Activated CD4-positive, CD25-positive, alpha-beta regulatory T cell (primary cell): ENCODE measurements at regions not wholly inside any gene's neighbourhood (a gene's known extent, or its start where the extent isn't known, plus 50 kb on each side); places are given as distances from the start of the nearest gene placed in this dataset.

Source experiments
- DNase-seq, 4 experiments: peaks; one replicate each; lab custom pipeline; 2025; lab: John Stamatoyannopoulos, UW

DNA sequence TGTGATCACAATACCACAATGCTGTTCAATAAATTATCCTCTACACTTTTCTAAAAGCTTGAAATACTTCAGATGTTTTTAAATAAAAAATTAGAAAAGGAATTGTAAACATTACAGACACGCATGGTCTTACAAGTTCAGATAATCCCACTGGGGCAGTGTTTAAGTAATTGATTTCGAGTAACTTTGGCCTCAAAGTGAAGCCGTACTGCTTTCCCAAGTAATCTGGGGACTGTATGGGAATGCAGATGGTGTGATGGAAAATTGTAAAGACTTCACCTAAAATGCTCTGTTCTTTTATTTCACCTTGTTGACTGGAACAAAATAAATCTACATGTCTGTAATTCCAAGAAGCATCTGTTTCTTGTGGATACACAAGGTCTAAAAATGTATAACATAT lies 401.7 kb upstream of the LYPLAL1 start:
- no peak for DNase-seq

DNA sequence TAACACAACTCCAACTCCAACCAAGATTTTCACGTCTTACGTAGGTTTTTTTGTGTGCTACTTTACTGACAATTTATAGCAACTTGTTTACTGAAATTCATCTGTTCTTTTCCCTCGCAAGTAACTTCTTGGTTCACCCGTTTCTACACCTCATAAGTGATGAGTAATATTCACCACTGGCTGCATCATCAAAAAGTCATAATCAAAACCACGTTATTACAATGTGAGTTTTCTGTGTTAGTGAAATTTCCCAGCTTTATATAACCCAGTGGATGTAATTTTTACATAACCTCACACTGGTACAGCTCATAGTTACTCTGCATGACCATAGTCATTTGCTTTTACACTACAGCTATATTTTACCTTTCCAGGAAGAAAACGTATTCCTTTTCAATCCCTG lies 401.1 kb upstream of the LYPLAL1 start:
- no peak for DNase-seq

DNA sequence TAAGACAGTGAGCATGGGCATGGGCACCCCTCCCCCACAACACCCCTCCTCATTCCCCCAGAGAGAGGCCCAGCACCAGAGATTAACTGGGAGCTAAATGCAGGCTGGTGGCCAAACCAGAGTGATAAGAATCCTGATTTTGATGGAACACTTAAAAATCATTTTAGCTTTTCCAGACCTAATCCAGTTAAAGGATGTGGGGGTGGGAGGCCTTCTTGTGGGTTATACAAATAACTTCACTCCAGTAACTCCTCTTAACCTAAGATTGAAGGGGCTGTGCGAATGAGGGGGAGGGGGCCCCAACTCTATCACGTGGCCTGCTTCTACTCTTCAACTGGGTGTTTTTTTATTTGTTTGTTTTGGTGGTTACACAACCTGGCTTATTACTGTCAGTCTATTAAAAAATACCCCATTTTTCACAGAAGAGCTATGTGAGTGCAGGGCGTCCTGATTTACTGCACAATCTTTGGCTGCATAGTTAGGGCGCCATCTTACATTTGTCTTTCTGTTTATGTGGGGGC lies 398.1 kb upstream of the LYPLAL1 start:
- DNase-seq: no peak

DNA sequence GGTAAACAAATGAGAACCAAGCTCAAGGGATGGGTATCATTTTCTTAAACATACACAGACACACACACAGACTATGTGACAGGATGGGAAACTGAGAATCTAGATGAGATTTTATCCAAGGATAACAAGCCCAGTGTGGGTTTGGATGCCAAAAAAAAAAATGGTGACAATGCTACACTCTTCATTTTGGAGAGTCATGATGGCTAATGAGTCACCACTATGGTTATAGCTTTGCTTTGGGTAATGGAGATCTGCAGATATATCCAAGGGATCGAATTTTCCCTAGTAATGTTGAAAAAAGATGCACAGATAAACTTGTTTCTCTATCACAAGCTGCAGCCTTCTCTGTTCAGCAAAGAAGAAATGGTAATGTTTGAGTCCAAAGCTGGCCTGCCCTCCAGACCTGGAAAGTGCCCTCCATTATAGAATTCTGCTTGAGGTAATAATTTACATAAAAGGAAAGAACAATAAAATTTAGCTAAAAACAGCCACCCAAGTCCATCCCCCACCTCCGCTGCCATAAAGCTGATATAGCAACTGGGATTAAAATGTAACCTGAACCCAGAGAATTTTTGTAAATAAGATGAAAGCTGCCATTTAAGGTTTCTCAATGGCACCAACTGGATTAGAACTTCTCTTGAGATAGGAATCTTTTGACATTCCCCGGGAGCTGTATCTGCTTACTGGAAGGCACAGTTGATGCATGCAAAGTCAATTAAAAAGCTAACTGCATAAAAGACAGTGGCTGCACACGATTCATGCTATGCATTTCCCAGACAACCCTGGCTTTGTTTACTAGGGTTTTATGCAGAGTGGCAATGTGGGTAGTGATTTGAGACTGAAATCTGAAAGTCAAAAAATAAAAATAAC lies 395.2 kb upstream of the LYPLAL1 start:
- no peak for DNase-seq

DNA sequence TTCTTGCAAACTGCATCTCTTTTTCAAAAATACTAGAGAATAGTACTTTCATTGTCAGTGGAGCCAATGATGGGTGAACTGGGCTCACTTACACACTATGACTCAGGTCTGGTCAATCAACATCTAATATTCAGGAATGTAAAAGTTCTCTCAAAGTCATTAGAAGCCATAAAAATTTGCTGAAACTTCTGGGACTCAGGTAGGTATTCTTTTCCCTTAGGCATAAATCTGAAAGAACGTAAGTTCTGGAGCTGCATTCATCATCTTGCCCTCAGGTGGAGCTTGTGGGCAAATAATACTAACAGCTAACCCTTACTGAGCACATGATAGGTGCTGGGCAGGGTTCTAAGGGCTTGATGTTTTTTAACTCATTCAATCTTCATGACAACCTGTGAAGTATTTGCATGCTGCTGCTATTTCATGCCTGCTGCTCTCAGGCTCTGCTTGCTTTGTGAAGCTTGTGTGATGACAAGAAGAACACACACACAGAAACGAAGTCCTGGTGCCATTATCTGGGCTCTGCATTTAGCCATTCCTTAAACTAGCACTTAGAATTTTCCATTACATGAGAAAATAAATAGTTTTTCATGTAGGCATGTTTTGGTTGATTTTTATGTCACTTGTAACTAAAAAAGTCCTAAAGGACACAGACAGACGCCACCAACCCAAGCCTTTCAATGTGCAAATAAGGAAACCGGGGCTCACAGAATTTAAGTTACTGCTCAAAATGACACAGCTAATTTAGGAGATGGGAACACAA lies 394.2 kb upstream of the LYPLAL1 start:
- no peak for DNase-seq

DNA sequence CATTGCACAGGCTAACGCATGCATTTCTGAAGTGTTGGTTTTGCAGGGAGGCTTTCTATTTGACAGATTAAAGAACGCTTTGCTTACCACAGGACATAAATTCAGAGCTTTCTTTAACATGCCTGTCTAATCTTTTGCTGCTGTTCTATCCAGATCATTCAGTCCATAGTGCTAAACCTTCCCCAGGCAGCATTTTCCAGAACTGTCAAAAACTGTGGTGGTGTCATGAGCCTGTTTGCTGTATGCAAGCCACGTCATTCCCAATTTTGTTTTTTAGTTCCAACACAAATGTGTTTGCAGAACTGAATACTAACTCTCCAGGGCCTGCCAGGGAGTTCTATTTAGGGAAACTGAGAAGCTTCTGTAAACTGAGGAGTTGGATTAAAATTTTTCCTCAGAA lies 390.5 kb upstream of the LYPLAL1 start:
- no peak for DNase-seq

DNA sequence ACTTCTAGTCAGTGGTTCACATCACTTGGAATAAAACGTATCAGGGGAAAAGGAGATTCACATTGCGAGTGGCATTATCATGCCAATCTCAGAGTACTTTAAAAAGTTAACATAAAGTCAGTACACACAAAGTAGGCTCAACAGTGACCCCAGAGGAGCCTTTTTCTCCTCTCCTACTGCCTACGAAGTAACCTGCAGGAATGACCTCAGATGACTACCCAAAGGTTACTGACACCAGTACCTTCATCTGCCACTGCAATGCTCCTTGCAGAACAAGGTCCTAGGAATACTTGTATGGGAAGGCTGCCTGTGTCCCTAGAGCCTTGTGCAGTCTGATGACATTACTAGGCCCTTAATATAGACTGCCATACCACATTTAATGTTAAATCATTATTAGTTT lies 389.8 kb upstream of the LYPLAL1 start:
- DNase-seq: no peak

DNA sequence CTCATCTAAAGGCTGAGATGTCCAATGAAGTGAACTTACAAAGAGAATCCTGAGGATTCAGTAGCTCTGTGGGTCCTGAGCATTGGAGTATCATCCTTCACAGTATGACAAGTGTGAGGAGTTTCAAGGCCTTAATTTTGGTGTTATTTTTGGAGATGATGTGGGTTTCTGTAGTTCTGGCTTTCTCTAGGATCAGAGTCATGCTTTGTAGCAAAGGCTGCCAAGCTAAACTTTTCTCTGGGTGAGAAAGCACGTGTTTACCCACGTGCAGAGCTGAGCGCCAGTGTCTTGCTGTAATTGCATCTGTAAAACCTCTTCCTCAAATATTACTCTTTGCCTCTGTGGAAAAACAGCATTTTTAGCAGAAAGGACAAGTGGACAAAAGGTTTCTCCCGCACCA lies 387.8 kb upstream of the LYPLAL1 start:
- no peak for DNase-seq

DNA sequence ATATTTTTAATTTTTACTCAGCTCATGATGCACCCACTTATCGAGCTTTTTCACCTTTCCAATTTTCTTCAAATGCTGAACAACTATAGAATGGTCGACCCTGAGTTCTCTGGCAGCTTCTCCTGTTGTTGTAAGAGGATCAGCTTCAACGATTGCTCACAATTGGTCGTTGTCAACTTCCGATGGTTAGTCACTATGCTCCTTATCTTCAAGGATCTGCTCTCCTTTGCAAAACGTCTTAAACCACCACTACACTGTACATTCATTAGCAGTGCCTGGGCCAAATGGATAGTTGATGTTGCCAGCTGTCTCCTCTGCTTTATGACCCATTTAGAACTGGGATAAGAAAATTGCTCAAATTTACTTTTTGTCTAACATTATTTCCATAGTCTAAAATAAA lies 385.9 kb upstream of the LYPLAL1 start:
- DNase-seq: no peak

DNA sequence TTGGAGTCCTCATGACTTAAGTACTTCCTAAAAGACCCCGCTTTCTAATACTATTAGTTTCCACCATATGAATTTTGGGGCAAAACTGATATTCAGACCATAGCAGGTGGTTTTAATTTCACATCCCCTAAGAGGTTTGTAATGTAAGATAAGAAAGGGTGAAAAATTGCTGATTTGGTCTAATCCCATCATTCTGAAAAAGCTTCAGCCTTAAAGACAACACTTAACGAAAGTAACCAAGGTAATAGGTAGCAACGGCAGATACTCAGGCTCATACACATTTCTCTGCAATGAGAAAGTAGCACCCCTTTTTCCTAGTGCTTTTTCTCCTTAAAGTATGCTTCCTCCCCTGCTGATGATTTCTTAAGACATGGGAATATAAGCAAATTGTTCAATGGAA lies 376.9 kb upstream of the LYPLAL1 start:
- no peak for DNase-seq

DNA sequence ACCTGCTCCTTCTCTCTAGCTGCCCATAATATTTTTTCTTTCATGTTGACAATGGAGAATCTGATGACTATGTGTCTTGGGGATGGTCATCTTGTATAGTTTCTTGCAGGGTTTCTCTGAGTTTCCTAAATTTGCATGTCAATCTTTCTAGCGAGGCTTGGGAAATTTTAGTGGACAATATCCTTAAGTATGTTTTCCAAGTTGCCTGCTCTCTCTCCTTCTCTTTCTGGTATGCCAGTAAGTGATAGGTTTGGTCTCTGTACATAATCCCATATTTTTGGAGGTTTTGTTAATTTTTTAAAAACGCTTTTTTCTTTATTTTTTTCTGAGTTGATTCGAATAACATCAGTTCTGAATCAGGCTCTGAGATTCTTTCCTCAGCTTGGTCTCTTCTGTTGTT lies 370.9 kb upstream of the LYPLAL1 start:
- DNase-seq: no peak

DNA sequence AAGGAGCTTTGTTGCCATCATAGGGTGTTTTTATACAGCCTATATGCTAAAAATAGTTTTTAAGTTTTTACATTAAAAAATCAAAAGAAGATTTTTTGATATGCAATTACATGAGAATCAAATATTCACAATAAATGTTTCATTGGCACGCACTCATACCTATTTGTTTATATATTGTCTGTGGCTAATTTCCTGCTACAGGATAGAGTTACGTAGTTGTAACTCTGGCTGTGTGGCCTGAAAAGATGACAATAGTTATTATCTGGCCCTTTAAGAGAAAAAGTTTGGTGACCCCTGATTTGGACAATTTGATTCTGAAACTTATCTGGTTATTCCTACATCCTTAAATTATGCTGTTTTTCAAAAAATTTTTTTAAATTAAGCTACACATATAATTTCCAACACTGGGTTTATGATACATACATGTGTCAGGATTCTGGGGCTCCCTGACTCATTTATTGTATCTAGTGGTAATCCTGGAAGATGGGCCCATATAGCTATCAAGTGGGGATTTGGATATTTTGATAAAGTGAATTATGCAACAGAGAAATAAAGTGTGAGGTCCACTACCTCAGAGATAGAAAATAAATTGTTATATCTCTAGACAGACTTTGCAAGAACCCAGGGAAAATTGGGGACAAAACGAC lies 370.2 kb upstream of the LYPLAL1 start:
- no peak for DNase-seq

DNA sequence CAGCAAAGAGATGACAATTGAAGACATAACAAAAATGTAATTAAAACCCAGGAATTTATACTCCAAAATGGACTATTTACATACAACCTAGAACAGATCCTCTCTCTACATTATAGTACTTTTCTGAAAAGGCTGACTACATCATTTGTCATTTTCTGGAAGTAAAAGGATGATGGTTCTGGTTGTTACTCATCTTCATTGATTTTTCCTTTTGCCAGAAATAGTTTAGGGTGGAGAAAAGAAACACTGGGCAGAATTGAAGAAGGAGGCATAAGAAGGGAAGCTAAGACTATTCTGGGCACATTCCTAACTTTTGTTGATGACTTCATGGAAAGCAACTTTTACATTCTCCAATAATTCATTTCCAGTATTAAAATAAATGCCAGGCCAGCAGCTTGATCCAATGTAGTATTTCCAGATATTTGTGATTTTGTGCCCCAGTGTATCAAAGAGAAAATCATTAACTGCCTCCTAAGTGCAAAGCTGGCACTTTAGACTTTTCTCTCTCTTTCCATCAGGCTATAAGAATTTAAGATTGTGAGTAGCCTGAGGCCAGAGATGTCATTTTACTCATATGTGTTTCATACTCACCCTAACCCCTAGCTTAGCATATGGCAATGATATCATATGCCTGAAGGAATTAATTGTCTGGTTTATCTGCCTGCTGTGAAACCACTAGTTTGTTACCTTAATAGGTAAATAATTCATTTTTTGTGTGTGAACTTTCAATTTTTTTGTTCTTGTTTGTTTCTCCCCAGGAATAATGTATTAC lies 369.5 kb upstream of the LYPLAL1 start:
- DNase-seq: no peak

DNA sequence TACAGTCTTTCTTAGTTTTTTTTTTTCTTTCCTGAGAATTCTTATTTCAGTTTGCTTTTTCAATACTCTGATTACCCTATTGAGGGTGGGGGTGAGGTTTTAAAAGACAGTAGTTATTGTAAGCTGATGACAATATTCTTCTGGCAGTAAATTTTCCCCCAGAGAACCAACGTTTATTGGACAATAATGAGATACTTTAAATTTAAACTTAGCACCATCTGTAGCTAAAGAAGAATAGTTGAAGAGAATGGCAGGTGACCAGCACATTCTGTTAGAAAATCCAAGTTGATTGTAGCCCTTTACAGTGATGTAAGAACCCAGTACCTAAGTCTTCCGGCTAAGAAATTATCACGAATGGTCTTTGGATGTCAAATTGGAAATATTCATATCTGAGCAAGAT lies 364.6 kb upstream of the LYPLAL1 start:
- no peak for DNase-seq

DNA sequence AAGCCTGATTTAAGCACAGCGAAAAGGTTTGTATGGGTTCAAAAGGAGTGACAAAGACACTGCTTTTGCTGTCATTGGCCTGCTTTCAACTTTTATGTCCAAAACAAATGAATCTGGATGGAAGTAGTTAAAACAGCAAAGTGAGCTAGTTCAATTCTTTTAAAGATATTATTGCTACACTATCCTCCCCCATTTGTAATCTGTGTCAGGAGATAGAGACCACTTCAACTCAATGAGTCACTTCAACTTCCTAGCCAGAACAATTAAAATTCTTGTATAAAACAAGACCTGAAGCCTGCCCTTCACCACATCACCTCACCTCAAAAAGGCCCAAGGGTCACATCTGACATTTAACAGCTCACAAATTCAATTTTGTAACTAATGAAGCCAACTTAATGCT lies 364.1 kb upstream of the LYPLAL1 start:
- DNase-seq: no peak

DNA sequence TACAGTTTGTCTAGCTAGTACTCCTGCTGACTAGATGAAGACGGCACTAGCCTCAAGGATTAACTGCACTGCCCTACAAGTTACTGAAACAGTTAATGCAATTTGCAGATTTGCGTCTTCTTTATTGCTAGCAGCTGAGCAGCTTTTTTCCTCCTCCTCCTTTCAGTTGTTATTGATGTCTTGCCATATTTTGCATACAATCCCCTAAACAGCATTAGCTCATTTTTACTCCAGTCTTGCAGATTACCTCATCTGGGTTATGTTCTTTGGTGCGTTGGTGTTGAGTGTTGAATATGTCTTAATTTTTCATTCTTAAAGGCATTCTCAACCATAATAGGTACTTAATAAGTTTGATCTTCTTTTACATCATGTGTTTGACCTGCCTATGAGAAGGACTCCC lies 363.4 kb upstream of the LYPLAL1 start:
- no peak for DNase-seq

DNA sequence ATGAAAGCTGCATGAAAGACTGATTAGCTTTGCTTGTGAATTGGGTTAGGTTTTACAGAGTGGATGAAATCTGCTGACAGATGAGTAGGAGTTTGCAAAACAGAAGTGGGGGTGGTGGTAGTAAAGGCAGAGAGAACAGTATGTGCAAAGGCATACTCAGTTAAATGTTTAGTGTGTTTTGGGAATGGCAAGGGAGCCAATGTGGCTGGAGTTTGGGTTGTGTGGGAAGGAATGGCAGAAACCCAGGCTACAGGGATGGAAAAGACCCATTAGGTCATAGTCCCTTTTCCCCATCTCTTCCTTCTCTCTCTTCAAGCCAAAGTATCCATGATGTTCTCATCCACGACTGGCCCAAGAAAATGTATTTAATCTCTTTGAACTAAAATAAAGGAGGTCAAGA lies 362.2 kb upstream of the LYPLAL1 start:
- no peak for DNase-seq

DNA sequence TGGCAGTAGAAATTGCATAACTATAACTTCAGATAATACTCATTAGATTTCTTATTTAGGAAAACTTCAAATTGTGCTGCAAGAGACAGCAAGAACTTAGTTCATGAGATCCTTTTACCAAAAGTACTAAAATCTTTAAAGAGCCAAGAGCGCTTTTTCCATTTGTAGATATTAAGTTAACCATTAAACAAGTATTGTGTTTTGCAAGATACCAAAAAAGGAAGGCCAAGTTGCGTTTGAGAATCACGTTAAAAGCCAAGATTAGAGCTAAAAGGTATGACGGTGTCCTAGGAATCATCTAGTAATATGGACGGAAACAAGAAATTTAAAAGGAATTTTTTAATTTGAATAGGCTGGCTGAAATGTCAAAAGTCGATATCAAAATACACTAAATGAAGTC lies 361.3 kb upstream of the LYPLAL1 start:
- no peak for DNase-seq

DNA sequence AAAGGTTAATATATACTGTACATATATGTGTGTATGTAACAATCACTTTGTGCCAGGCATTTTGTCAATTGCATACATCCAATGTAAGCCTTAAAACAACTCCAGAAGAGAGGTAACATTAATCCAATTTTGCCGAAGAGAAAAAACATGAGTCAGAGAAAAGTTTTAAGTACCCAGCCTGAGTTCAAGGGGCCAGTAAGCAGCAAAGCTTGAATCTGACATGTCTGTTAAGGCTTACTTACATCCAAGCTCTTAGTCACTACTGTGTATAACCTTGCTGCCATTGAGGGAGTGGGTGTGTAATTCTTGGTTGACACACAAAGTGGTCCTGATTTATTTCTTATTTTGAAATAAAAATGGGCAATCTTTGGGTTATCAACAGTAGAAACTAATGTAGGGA lies 360.4 kb upstream of the LYPLAL1 start:
- no peak for DNase-seq

DNA sequence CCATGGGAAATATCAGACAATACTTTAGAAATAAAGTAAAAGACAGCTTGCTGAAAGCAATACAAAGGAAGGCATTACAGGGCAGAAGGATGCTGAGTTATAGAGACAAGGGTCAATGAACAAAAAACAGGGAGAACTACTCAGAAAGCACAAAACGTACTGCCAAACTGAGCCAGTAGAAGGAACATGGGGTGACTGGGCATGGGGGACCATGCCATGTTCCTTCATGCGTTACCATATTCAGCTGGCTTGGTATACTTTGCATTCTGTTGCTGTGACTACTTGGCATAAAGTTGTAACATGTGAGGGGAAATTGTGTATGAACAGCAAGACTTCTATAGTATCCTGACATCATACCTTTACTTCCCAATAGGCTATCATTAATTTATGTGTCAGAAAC lies 358.6 kb upstream of the LYPLAL1 start:
- no peak for DNase-seq

DNA sequence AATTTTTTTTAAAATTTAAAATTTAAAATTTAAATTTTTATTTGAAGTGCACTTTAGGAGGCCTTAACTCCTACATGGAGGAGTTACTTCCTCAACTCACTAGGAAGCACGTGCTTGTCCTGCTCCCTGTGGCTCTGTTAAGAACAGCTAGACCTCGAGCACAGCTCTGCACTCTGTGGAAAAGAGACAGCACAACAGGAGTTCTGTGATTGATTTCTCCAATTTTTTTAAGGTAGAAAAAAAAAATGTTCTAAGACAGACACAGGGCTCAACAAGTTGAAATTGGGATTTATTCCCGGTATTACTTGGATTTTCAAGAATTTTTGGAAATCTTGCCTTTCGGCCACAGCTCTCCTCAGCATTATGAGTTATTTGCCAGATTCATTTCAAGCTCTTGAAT lies 356.6 kb upstream of the LYPLAL1 start:
- no peak for DNase-seq
